ENCODE measurements at regions not wholly inside any gene's neighbourhood (a gene's known extent, or its start where the extent isn't known, plus 50 kb on each side); places are given as distances from the start of the nearest gene placed in this dataset.

DNA sequence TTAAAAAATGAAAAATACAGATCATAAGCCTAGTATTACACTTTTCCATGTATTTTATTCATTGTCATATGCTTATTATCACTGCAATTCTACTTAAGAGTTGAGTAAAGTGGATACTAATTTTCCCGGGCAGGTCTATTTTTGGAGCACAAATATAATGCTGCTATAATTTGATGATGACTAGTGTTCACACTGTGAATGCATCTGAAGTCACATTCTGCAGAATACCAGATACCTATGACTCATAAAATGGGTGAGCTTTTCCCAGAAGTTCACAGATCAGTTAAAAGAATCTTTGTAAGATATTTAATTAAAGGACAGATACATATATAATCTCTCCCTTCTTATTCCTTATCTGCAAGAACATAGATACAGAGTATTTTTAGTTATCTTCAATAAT lies 79.8 kb upstream of the MC4R start:
- TF ChIP-seq EZH2 (IDR thresholded peaks at IDR 0.05; ENCODE audit: borderline replicate concordance, low read length): no peak
- TF ChIP-seq, protein P1, sequence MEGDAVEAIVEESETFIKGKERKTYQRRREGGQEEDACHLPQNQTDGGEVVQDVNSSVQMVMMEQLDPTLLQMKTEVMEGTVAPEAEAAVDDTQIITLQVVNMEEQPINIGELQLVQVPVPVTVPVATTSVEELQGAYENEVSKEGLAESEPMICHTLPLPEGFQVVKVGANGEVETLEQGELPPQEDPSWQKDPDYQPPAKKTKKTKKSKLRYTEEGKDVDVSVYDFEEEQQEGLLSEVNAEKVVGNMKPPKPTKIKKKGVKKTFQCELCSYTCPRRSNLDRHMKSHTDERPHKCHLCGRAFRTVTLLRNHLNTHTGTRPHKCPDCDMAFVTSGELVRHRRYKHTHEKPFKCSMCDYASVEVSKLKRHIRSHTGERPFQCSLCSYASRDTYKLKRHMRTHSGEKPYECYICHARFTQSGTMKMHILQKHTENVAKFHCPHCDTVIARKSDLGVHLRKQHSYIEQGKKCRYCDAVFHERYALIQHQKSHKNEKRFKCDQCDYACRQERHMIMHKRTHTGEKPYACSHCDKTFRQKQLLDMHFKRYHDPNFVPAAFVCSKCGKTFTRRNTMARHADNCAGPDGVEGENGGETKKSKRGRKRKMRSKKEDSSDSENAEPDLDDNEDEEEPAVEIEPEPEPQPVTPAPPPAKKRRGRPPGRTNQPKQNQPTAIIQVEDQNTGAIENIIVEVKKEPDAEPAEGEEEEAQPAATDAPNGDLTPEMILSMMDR (IDR thresholded peaks at IDR 0.05; ENCODE audit: low read length): no peak
- H4K20me1 ChIP-seq (ENCODE audit: insufficient read depth, low read length): no peaks in the 10 kb centered on the region
- H3K9me2 ChIP-seq (ENCODE audit: low read depth, low read length): no peaks in the 10 kb centered on the region
- no peaks in the 10 kb centered on the region for H3K36me3 ChIP-seq (ENCODE audit: insufficient read depth, low read length)
- H3K27ac ChIP-seq (ENCODE audit: low read depth, low read length, poor library complexity, severe bottlenecking): no peak overlapping the region
- H3K4me1 ChIP-seq (ENCODE audit: insufficient read depth, low read length, severe bottlenecking): no peaks in the 10 kb centered on the region
- H3K4me3 ChIP-seq (ENCODE audit: low read depth, low read length, poor library complexity, severe bottlenecking): no peak overlapping the region
- H2AFZ ChIP-seq (ENCODE audit: low read length): no peak overlapping the region
- H3K9me3 ChIP-seq (ENCODE audit: low read length): no peaks in the 10 kb centered on the region
- no peaks in the 10 kb centered on the region for H3K79me2 ChIP-seq (ENCODE audit: insufficient read depth, low read length)
- no peaks in the 10 kb centered on the region for H3F3A ChIP-seq (ENCODE audit: insufficient read depth, low read length)
- no peak overlapping the region for H3K9ac ChIP-seq (ENCODE audit: low read length)
- H3K4me2 ChIP-seq (ENCODE audit: low read length): no peak overlapping the region
- H3K27me3 ChIP-seq (ENCODE audit: insufficient read depth, low read length): no peaks in the 10 kb centered on the region

DNA sequence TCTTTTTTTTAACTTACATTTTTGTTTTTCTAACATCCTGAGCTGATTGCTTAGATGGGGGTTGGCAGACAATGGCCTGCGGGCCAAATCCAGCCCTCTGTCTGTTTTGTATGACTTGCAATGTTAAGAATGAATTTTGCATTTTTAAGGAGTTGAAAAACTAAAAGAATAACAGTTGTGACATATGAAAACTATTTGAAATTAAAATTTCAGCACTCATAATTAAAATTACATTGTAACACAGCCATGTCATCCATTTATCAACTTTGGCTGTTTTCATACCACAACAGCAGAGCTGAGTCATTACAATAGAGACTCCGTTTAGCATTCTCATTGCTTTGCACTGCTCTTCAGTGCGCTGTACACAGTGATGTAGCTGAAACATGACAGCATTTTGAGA lies 94.1 kb upstream of the MC4R start:
- no peak overlapping the region for H3K4me3 ChIP-seq (ENCODE audit: low read depth, low read length, poor library complexity, severe bottlenecking)
- no peak overlapping the region for H3K27ac ChIP-seq (ENCODE audit: low read depth, low read length, poor library complexity, severe bottlenecking)
- H3K9me2 ChIP-seq (ENCODE audit: low read depth, low read length): no peaks in the 10 kb centered on the region
- H3K36me3 ChIP-seq (ENCODE audit: insufficient read depth, low read length): no peaks in the 10 kb centered on the region
- H3K4me2 ChIP-seq (ENCODE audit: low read length): no peak overlapping the region
- H3K4me1 ChIP-seq (ENCODE audit: insufficient read depth, low read length, severe bottlenecking): peaks cover 26% of the 10 kb centered on the region
- H3F3A ChIP-seq (ENCODE audit: insufficient read depth, low read length): no peaks in the 10 kb centered on the region
- H3K79me2 ChIP-seq (ENCODE audit: insufficient read depth, low read length): no peaks in the 10 kb centered on the region
- no peaks in the 10 kb centered on the region for H3K27me3 ChIP-seq (ENCODE audit: insufficient read depth, low read length)
- no peaks in the 10 kb centered on the region for H3K9me3 ChIP-seq (ENCODE audit: low read length)
- no peaks in the 10 kb centered on the region for H4K20me1 ChIP-seq (ENCODE audit: insufficient read depth, low read length)
- TF ChIP-seq, protein P1 (IDR thresholded peaks at IDR 0.05; ENCODE audit: low read length): no peak
- no peak overlapping the region for H3K9ac ChIP-seq (ENCODE audit: low read length)
- no peak overlapping the region for H2AFZ ChIP-seq (ENCODE audit: low read length)

DNA sequence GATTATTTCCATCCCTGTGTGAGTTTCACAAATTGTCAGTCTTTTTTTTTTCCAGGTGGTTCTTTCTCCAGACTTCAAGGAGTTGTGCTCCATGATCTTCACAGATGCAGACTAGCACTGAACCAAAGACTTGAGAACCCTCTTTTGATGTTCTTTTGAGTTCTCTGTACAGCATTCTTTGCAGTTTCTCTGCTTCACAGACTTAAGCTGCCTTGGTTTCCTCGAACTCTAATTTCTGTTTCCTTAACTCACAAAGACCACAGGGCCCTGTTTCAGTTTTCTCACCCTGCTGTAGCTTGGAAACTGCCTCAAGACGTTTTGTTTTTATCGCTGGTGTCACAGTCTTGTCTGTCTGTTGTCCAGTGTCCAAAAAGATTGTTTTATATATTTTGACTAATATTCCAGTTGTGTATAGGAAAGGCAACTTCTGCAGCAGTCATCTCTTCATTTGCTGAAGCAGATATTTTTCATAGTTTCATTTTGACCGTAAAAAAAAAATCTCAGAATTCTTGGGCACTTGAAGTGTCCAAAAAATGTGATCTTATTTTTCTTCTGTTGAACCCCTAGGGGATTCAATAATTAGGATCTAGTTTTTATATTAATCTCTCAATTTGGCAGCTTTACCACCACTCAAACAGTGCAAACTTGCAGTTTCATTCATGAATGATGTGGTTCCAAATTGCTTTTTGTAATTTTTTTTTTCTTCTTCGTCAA lies 97.0 kb upstream of the MC4R start:
- no peaks in the 10 kb centered on the region for H3K79me2 ChIP-seq (ENCODE audit: insufficient read depth, low read length)
- no peaks in the 10 kb centered on the region for H3F3A ChIP-seq (ENCODE audit: insufficient read depth, low read length)
- peak overlapping the region; percentile 51 for H3K27ac ChIP-seq (ENCODE audit: low read depth, low read length, poor library complexity, severe bottlenecking)
- peak overlapping the region; percentile 8 for H3K4me3 ChIP-seq (ENCODE audit: low read depth, low read length, poor library complexity, severe bottlenecking)
- H3K9ac ChIP-seq (ENCODE audit: low read length): peak overlapping the region; percentile 8; the same call in 1 of the 2 replicates
- peak overlapping the region; percentile 35 for H3K4me2 ChIP-seq (ENCODE audit: low read length)
- no peaks in the 10 kb centered on the region for H3K27me3 ChIP-seq (ENCODE audit: insufficient read depth, low read length)
- H3K9me2 ChIP-seq (ENCODE audit: low read depth, low read length): no peaks in the 10 kb centered on the region
- H4K20me1 ChIP-seq (ENCODE audit: insufficient read depth, low read length): no peaks in the 10 kb centered on the region
- no peak for TF ChIP-seq EZH2 (IDR thresholded peaks at IDR 0.05; ENCODE audit: borderline replicate concordance, low read length)
- TF ChIP-seq, protein P1 (IDR thresholded peaks at IDR 0.05; ENCODE audit: low read length): no peak
- peaks cover 30% of the 10 kb centered on the region for H3K4me1 ChIP-seq (ENCODE audit: insufficient read depth, low read length, severe bottlenecking)
- H2AFZ ChIP-seq (ENCODE audit: low read length): 0 out of 2 replicates have a peak overlapping the region, but pooled peaks have one; percentile 8
- H3K9me3 ChIP-seq (ENCODE audit: low read length): no peaks in the 10 kb centered on the region
- no peaks in the 10 kb centered on the region for H3K36me3 ChIP-seq (ENCODE audit: insufficient read depth, low read length)

Measured in OCI-LY1 (cell line).